GM23338 (cell line): ENCODE measurements at regions not wholly inside any gene's neighbourhood (a gene's known extent, or its start where the extent isn't known, plus 50 kb on each side); places are given as distances from the start of the nearest gene placed in this dataset.

Experiments used
- ATAC-seq: fragments of 200-7000 bp; cut with Tn5 transposase; 3 replicates; pipeline ENCODE4 v1.9.1; 2020
- DNase-seq: peaks from one replicate; pipeline ENCODE4 v3.0.0-alpha.2; 2015; ENCODE audit warnings: low spot score
- H2AFZ ChIP-seq: fragments of 200-600 bp; sonication (generic); 2 replicates; pipeline ENCODE4 v1.8.0; 2016; ENCODE audit warnings: antibody characterized with exemption, mild to moderate bottlenecking, moderate library complexity
- H3F3A ChIP-seq: fragments of 200-600 bp; sonication (generic); replicated peaks from 2 replicates; pipeline ENCODE4 v1.8.0; 2017; ENCODE audit warnings: antibody characterized with exemption, mixed run types, low read depth
- H3K27ac ChIP-seq: fragments of 200-600 bp; sonication (generic); 2 replicates; pipeline ENCODE4 v1.6.1; 2016; ENCODE audit warnings: low read depth
- H3K27me3 ChIP-seq: fragments of 200-600 bp; sonication (generic); 2 replicates; pipeline ENCODE4 v1.8.0; 2016; ENCODE audit warnings: mild to moderate bottlenecking, mixed run types, moderate library complexity; ENCODE audit not compliant: insufficient read depth
- H3K36me3 ChIP-seq: fragments of 200-600 bp; sonication (generic); 2 replicates; pipeline ENCODE4 v1.8.0; 2016; ENCODE audit warnings: mild to moderate bottlenecking; ENCODE audit not compliant: insufficient read depth
- H3K4me1 ChIP-seq: fragments of 200-600 bp; sonication (generic); 2 replicates; pipeline ENCODE4 v1.8.0; 2016; ENCODE audit warnings: mild to moderate bottlenecking, moderate library complexity; ENCODE audit not compliant: insufficient read depth
- H3K4me2 ChIP-seq: fragments of 200-600 bp; sonication (generic); 2 replicates; pipeline ENCODE4 v1.7.1; 2017; ENCODE audit warnings: mixed run types
- H3K4me3 ChIP-seq: fragments of 200-600 bp; sonication (generic); 2 replicates; pipeline ENCODE4 v1.6.1; 2016; ENCODE audit warnings: mixed run types
- H3K79me2 ChIP-seq: fragments of 200-600 bp; sonication (generic); replicated peaks from 2 replicates; pipeline ENCODE4 v1.8.0; 2017; ENCODE audit warnings: mild to moderate bottlenecking; ENCODE audit not compliant: insufficient read depth
- H3K9me2 ChIP-seq: fragments of 200-600 bp; sonication (generic); 2 replicates; pipeline ENCODE4 v1.8.0; 2017; ENCODE audit not compliant: insufficient read depth
- H4K20me1 ChIP-seq: fragments of 200-600 bp; sonication (generic); replicated peaks from 2 replicates; pipeline ENCODE4 v1.8.0; 2017; ENCODE audit warnings: mild to moderate bottlenecking; ENCODE audit not compliant: insufficient read depth
- H3K27ac Mint-ChIP-seq: 2 replicates; pipeline ENCODE4 v1.8.0; 2020; ENCODE audit warnings: inconsistent platforms, mild to moderate bottlenecking, moderate library complexity, mixed read lengths
- H3K27me3 Mint-ChIP-seq: 3 replicates; pipeline ENCODE4 v1.8.0; 2022; ENCODE audit warnings: low read depth, mild to moderate bottlenecking, moderate library complexity, mixed read lengths, inconsistent platforms; ENCODE audit not compliant: insufficient read depth, poor library complexity
- H3K36me3 Mint-ChIP-seq: 3 replicates; pipeline ENCODE4 v1.8.0; 2021; ENCODE audit warnings: low read depth, mild to moderate bottlenecking, inconsistent platforms, moderate library complexity, mixed read lengths
- H3K4me1 Mint-ChIP-seq: 3 replicates; pipeline ENCODE4 v1.8.0; 2020; ENCODE audit warnings: mild to moderate bottlenecking, inconsistent platforms, mixed read lengths
- H3K4me3 Mint-ChIP-seq: 3 replicates; pipeline ENCODE4 v1.8.0; 2021; ENCODE audit warnings: moderate library complexity, mild to moderate bottlenecking, inconsistent platforms, mixed read lengths
- H3K9me3 Mint-ChIP-seq: 3 replicates; pipeline ENCODE4 v1.8.0; 2020; ENCODE audit warnings: moderate library complexity, mild to moderate bottlenecking, inconsistent platforms, mixed read lengths
- CREB1 ChIP-seq: fragments of 250-450 bp; sonication (Bioruptor Pico); IDR thresholded peaks from 2 replicates; pipeline ENCODE4 v1.5.0; 2020; ENCODE audit warnings: low read depth, mild to moderate bottlenecking, moderate library complexity
- EZH2 ChIP-seq: fragments of 200-600 bp; sonication (generic); IDR thresholded peaks from one replicate; pipeline ENCODE4 v1.8.0; 2017; ENCODE audit warnings: antibody characterized with exemption, mild to moderate bottlenecking, low read depth; ENCODE audit not compliant: unreplicated experiment
- EZH2phosphoT487 ChIP-seq: fragments of 200-600 bp; sonication (generic); IDR thresholded peaks from one replicate; pipeline ENCODE4 v1.8.1; 2018; ENCODE audit warnings: antibody characterized with exemption; ENCODE audit not compliant: unreplicated experiment
- JUNB ChIP-seq: IDR thresholded peaks from one replicate; pipeline ENCODE4 v1.6.1; 2016; ENCODE audit warnings: antibody characterized with exemption; ENCODE audit not compliant: unreplicated experiment
- NANOG ChIP-seq: IDR thresholded peaks from 2 replicates; pipeline ENCODE4 v1.6.1; 2016; ENCODE audit warnings: antibody characterized with exemption, borderline replicate concordance
- POLR2AphosphoS5 ChIP-seq: IDR thresholded peaks from 2 replicates; pipeline ENCODE4 v1.6.1; 2016; ENCODE audit warnings: antibody characterized with exemption, low read depth
- STAT1 ChIP-seq: IDR thresholded peaks from one replicate; pipeline ENCODE4 v1.6.1; 2016; ENCODE audit warnings: antibody characterized with exemption; ENCODE audit not compliant: unreplicated experiment
- ZNF114 ChIP-seq: fragments of 250-450 bp; sonication (Bioruptor Pico); IDR thresholded peaks from 2 replicates; pipeline ENCODE4 v1.5.0; 2020; ENCODE audit warnings: mild to moderate bottlenecking, moderate library complexity
- ZNF331 ChIP-seq: fragments of 250-450 bp; sonication (Bioruptor Pico); IDR thresholded peaks from 2 replicates; pipeline ENCODE4 v1.5.0; 2020; ENCODE audit warnings: low read depth, mild to moderate bottlenecking, moderate library complexity
- TF ChIP-seq, protein P1 (sequence below): IDR thresholded peaks from one replicate; pipeline ENCODE4 v1.6.1; 2018; ENCODE audit warnings: antibody characterized with exemption; ENCODE audit not compliant: unreplicated experiment
- TF ChIP-seq, protein P2 (sequence below): IDR thresholded peaks from 2 replicates; pipeline ENCODE4 v1.6.1; 2016; ENCODE audit warnings: antibody characterized with exemption
- TF ChIP-seq, protein P3 (sequence below), 2 experiments: fragments of 200-600 bp in 1 of 2; sonication (generic) in 1 of 2; conservative IDR thresholded peaks; 2 replicates each; pipeline versions ENCODE4 v1.5.1 to v1.6.1; 2016 to 2017; ENCODE audit warnings: antibody characterized with exemption in 2 of 2, low read depth in 2 of 2, mild to moderate bottlenecking in 2 of 2, moderate library complexity in 1 of 2
- TF ChIP-seq, protein P4 (sequence below): fragments of 250-450 bp; sonication (Bioruptor Pico); IDR thresholded peaks from 2 replicates; pipeline ENCODE4 v1.5.0; 2020; ENCODE audit warnings: mild to moderate bottlenecking, moderate library complexity

DNA sequence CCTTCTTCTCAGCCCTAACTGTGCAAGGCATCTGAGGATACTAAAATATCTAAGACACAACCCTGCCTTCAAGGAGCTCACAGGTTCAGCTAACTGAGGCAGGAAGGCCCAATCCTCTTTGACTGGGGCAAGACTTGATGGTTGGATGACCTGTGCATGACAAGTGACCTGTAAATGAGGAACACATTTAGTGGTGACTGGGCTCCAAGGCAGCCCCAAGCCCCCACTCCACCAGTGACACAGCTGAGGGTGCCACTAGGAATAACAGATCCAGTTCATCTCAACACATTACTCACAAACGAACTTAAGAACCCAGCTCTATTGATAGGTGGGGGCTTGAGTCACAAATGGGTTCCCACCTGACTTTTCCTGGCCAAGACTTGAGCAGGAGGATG lies 244.7 kb upstream of the IRF2BP2 start:
- Histone ChIP-seq H3K9me2 (peaks cover 20% of the 10 kb centered on the region), H3K27ac (no peak overlapping the region), H3K4me2 (no peak overlapping the region), H3K79me2 (no peaks in the 10 kb centered on the region), H3K4me1 (peaks cover 11% of the 10 kb centered on the region), H2AFZ (no peak overlapping the region), H4K20me1 (no peaks in the 10 kb centered on the region), H3F3A (no peaks in the 10 kb centered on the region), H3K27me3 (no peaks in the 10 kb centered on the region), H3K4me3 (no peak overlapping the region), H3K36me3 (no peaks in the 10 kb centered on the region)
- TF ChIP-seq CREB1 (CRISPR knock-in tag) = no peak
- TF ChIP-seq, protein P1, sequence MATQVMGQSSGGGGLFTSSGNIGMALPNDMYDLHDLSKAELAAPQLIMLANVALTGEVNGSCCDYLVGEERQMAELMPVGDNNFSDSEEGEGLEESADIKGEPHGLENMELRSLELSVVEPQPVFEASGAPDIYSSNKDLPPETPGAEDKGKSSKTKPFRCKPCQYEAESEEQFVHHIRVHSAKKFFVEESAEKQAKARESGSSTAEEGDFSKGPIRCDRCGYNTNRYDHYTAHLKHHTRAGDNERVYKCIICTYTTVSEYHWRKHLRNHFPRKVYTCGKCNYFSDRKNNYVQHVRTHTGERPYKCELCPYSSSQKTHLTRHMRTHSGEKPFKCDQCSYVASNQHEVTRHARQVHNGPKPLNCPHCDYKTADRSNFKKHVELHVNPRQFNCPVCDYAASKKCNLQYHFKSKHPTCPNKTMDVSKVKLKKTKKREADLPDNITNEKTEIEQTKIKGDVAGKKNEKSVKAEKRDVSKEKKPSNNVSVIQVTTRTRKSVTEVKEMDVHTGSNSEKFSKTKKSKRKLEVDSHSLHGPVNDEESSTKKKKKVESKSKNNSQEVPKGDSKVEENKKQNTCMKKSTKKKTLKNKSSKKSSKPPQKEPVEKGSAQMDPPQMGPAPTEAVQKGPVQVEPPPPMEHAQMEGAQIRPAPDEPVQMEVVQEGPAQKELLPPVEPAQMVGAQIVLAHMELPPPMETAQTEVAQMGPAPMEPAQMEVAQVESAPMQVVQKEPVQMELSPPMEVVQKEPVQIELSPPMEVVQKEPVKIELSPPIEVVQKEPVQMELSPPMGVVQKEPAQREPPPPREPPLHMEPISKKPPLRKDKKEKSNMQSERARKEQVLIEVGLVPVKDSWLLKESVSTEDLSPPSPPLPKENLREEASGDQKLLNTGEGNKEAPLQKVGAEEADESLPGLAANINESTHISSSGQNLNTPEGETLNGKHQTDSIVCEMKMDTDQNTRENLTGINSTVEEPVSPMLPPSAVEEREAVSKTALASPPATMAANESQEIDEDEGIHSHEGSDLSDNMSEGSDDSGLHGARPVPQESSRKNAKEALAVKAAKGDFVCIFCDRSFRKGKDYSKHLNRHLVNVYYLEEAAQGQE = no peak
- no peak for TF ChIP-seq ZNF331 (CRISPR knock-in tag)
- TF ChIP-seq POLR2AphosphoS5 = no peak
- no peak for TF ChIP-seq EZH2
- no peak for TF ChIP-seq NANOG
- TF ChIP-seq EZH2phosphoT487 = no peak
- no peak for TF ChIP-seq STAT1
- TF ChIP-seq, protein P2, sequence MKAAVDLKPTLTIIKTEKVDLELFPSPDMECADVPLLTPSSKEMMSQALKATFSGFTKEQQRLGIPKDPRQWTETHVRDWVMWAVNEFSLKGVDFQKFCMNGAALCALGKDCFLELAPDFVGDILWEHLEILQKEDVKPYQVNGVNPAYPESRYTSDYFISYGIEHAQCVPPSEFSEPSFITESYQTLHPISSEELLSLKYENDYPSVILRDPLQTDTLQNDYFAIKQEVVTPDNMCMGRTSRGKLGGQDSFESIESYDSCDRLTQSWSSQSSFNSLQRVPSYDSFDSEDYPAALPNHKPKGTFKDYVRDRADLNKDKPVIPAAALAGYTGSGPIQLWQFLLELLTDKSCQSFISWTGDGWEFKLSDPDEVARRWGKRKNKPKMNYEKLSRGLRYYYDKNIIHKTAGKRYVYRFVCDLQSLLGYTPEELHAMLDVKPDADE = no peak
- TF ChIP-seq JUNB = no peak
- TF ChIP-seq, protein P3, sequence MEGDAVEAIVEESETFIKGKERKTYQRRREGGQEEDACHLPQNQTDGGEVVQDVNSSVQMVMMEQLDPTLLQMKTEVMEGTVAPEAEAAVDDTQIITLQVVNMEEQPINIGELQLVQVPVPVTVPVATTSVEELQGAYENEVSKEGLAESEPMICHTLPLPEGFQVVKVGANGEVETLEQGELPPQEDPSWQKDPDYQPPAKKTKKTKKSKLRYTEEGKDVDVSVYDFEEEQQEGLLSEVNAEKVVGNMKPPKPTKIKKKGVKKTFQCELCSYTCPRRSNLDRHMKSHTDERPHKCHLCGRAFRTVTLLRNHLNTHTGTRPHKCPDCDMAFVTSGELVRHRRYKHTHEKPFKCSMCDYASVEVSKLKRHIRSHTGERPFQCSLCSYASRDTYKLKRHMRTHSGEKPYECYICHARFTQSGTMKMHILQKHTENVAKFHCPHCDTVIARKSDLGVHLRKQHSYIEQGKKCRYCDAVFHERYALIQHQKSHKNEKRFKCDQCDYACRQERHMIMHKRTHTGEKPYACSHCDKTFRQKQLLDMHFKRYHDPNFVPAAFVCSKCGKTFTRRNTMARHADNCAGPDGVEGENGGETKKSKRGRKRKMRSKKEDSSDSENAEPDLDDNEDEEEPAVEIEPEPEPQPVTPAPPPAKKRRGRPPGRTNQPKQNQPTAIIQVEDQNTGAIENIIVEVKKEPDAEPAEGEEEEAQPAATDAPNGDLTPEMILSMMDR (conservative IDR thresholded peaks at IDR 0.05; ENCODE audit: low read depth in 2 of 2) = no peak
- TF ChIP-seq ZNF114 (CRISPR knock-in tag) = no peak
- TF ChIP-seq, protein P4, sequence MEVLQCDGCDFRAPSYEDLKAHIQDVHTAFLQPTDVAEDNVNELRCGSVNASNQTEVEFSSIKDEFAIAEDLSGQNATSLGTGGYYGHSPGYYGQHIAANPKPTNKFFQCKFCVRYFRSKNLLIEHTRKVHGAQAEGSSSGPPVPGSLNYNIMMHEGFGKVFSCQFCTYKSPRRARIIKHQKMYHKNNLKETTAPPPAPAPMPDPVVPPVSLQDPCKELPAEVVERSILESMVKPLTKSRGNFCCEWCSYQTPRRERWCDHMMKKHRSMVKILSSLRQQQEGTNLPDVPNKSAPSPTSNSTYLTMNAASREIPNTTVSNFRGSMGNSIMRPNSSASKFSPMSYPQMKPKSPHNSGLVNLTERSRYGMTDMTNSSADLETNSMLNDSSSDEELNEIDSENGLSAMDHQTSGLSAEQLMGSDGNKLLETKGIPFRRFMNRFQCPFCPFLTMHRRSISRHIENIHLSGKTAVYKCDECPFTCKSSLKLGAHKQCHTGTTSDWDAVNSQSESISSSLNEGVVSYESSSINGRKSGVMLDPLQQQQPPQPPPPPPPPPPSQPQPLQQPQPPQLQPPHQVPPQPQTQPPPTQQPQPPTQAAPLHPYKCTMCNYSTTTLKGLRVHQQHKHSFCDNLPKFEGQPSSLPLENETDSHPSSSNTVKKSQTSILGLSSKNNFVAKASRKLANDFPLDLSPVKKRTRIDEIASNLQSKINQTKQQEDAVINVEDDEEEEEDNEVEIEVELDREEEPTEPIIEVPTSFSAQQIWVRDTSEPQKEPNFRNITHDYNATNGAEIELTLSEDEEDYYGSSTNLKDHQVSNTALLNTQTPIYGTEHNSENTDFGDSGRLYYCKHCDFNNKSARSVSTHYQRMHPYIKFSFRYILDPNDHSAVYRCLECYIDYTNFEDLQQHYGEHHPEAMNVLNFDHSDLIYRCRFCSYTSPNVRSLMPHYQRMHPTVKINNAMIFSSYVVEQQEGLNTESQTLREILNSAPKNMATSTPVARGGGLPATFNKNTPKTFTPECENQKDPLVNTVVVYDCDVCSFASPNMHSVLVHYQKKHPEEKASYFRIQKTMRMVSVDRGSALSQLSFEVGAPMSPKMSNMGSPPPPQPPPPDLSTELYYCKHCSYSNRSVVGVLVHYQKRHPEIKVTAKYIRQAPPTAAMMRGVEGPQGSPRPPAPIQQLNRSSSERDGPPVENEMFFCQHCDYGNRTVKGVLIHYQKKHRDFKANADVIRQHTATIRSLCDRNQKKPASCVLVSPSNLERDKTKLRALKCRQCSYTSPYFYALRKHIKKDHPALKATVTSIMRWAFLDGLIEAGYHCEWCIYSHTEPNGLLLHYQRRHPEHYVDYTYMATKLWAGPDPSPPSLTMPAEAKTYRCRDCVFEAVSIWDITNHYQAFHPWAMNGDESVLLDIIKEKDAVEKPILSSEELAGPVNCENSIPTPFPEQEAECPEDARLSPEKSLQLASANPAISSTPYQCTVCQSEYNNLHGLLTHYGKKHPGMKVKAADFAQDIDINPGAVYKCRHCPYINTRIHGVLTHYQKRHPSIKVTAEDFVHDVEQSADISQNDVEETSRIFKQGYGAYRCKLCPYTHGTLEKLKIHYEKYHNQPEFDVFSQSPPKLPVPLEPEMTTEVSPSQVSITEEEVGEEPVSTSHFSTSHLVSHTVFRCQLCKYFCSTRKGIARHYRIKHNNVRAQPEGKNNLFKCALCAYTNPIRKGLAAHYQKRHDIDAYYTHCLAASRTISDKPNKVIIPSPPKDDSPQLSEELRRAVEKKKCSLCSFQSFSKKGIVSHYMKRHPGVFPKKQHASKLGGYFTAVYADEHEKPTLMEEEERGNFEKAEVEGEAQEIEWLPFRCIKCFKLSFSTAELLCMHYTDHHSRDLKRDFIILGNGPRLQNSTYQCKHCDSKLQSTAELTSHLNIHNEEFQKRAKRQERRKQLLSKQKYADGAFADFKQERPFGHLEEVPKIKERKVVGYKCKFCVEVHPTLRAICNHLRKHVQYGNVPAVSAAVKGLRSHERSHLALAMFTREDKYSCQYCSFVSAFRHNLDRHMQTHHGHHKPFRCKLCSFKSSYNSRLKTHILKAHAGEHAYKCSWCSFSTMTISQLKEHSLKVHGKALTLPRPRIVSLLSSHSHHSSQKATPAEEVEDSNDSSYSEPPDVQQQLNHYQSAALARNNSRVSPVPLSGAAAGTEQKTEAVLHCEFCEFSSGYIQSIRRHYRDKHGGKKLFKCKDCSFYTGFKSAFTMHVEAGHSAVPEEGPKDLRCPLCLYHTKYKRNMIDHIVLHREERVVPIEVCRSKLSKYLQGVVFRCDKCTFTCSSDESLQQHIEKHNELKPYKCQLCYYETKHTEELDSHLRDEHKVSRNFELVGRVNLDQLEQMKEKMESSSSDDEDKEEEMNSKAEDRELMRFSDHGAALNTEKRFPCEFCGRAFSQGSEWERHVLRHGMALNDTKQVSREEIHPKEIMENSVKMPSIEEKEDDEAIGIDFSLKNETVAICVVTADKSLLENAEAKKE (CRISPR knock-in tag) = no peak
- Mint-ChIP-seq H3K4me3 (no peak overlapping the region), H3K4me1 (peaks cover 19% of the 10 kb centered on the region), H3K9me3 (no peaks in the 10 kb centered on the region), H3K36me3 (no peaks in the 10 kb centered on the region), H3K27ac (no peak overlapping the region), H3K27me3 (peaks cover 2% of the 10 kb centered on the region)
- ATAC-seq (no peak), DNase-seq (no peak)
